Liver (tissue), 7 donors: ENCODE measurements at regions not wholly inside any gene's neighbourhood (a gene's known extent, or its start where the extent isn't known, plus 50 kb on each side); places are given as distances from the start of the nearest gene placed in this dataset.

Source experiments
- DNase-seq: peaks from one replicate; pipeline ENCODE4 v3.0.0-alpha.2; 2017; ENCODE audit warnings: low spot score
- H3K27ac ChIP-seq, 2 donors: one replicate each; pipeline ENCODE4 v1.7.0; 2013; ENCODE audit warnings: inconsistent platforms in 2 of 2, low read length in 2 of 2, control low read depth in 1 of 2, low read depth in 1 of 2, mild to moderate bottlenecking in 1 of 2
- H3K27me3 ChIP-seq, 4 donors: one replicate each; pipeline versions ENCODE4 v1.6.1 to v1.7.0; 2013; ENCODE audit warnings: low read length in 3 of 4, inconsistent platforms in 1 of 4, mild to moderate bottlenecking in 1 of 4, moderate library complexity in 1 of 4; ENCODE audit not compliant: control insufficient read depth in 4 of 4, insufficient read depth in 4 of 4
- H3K36me3 ChIP-seq, 4 donors: one replicate each; pipeline versions ENCODE4 v1.6.1 to v1.7.0; 2013; ENCODE audit warnings: low read length in 3 of 4, mild to moderate bottlenecking in 3 of 4, low read depth in 1 of 4, moderate library complexity in 1 of 4; ENCODE audit not compliant: control insufficient read depth in 4 of 4, insufficient read depth in 3 of 4
- H3K4me1 ChIP-seq, 4 donors: one replicate each; pipeline versions ENCODE4 v1.6.1 to v1.7.0; 2013; ENCODE audit warnings: low read length in 3 of 4, mild to moderate bottlenecking in 3 of 4, moderate library complexity in 1 of 4; ENCODE audit not compliant: control insufficient read depth in 4 of 4, insufficient read depth in 4 of 4
- H3K4me3 ChIP-seq, 3 donors: one replicate each; pipeline versions ENCODE4 v1.6.1 to v1.7.0; 2013; ENCODE audit warnings: low read length in 3 of 3, control low read depth in 1 of 3, low read depth in 1 of 3, mild to moderate bottlenecking in 1 of 3
- H3K9ac ChIP-seq, 2 donors: one replicate each; pipeline ENCODE4 v1.7.0; 2013; ENCODE audit warnings: low read length in 2 of 2, mild to moderate bottlenecking in 2 of 2, moderate library complexity in 2 of 2, control low read depth in 1 of 2, low read depth in 1 of 2
- H3K9me3 ChIP-seq, 4 donors: one replicate each; pipeline versions ENCODE4 v1.6.1 to v1.7.0; 2013; ENCODE audit warnings: low read length in 3 of 4; ENCODE audit not compliant: control insufficient read depth in 4 of 4
- EGR1 ChIP-seq, 2 donors: IDR thresholded peaks; 2 replicates each; pipeline ENCODE4 v1.6.1; 2016 to 2018; ENCODE audit warnings: antibody characterized with exemption in 2 of 2, low read depth in 2 of 2
- FOXA1 ChIP-seq: IDR thresholded peaks from 2 replicates; pipeline ENCODE4 v1.6.1; 2016; ENCODE audit warnings: antibody characterized with exemption
- GABPA ChIP-seq, 2 donors: IDR thresholded peaks in 1 of 2; conservative IDR thresholded peaks in 1 of 2; 2 replicates each; pipeline ENCODE4 v1.6.1; 2016; ENCODE audit warnings: antibody characterized with exemption in 2 of 2, mild to moderate bottlenecking in 1 of 2, moderate library complexity in 1 of 2
- HNF4A ChIP-seq, 2 donors: conservative IDR thresholded peaks; 2 replicates each; pipeline ENCODE4 v1.6.1; 2016; ENCODE audit warnings: antibody characterized with exemption in 2 of 2, mild to moderate bottlenecking in 2 of 2
- HNF4G ChIP-seq: IDR thresholded peaks from 2 replicates; pipeline ENCODE4 v1.6.1; 2016; ENCODE audit warnings: antibody characterized with exemption
- JUND ChIP-seq, 2 donors: IDR thresholded peaks; 2 replicates each; pipeline ENCODE4 v1.6.1; 2016; ENCODE audit warnings: antibody characterized with exemption in 2 of 2
- MAX ChIP-seq: IDR thresholded peaks from 2 replicates; pipeline ENCODE4 v1.6.1; 2016; ENCODE audit warnings: antibody characterized with exemption
- NR2F2 ChIP-seq: IDR thresholded peaks from 2 replicates; pipeline ENCODE4 v1.6.1; 2016; ENCODE audit warnings: antibody characterized with exemption
- RAD21 ChIP-seq, 2 donors: IDR thresholded peaks; 2 replicates each; pipeline ENCODE4 v1.6.1; 2016; ENCODE audit warnings: antibody characterized with exemption in 2 of 2, mild to moderate bottlenecking in 2 of 2
- SP1 ChIP-seq: IDR thresholded peaks from 2 replicates; pipeline ENCODE4 v1.6.1; 2018; ENCODE audit warnings: antibody characterized with exemption, mild to moderate bottlenecking
- TAF1 ChIP-seq: conservative IDR thresholded peaks from 2 replicates; pipeline ENCODE4 v1.6.1; 2016; ENCODE audit warnings: antibody characterized with exemption, mild to moderate bottlenecking
- YY1 ChIP-seq: IDR thresholded peaks from 2 replicates; pipeline ENCODE4 v1.6.1; 2016; ENCODE audit warnings: antibody characterized with exemption, mild to moderate bottlenecking
- WGBS: extraction: QIAGEN DNeasy Blood & Tissue Kit; methylation state at CpG from one replicate; pipeline ENCODE4 v1.1.7; 2013; 5-methylcytosine and 5-hydroxymethylcytosine counted together
- TF ChIP-seq, protein P1 (sequence below): IDR thresholded peaks from 2 replicates; pipeline ENCODE4 v1.6.1; 2016; ENCODE audit warnings: antibody characterized with exemption
- TF ChIP-seq, protein P2 (sequence below): IDR thresholded peaks from 2 replicates; pipeline ENCODE4 v1.6.1; 2016; ENCODE audit warnings: antibody characterized with exemption, mild to moderate bottlenecking
- TF ChIP-seq, protein P3 (sequence below): IDR thresholded peaks from 2 replicates; pipeline ENCODE4 v1.6.1; 2016; ENCODE audit warnings: antibody characterized with exemption
- donor health status: healthy.
- donor health status: healthy.
- donor health status: healthy.
- donor health status: healthy.

- no peaks in the 10 kb centered on the region for H3K9me3 ChIP-seq
- DNase-seq = no peak
- no peak overlapping the region for H3K9ac ChIP-seq
- no peak for TF ChIP-seq GABPA (IDR thresholded peaks at IDR 0.05 in 1 of 2, conservative IDR thresholded peaks at IDR 0.05 in 1 of 2)
- TF ChIP-seq HNF4G = no peak
- no peak for TF ChIP-seq MAX
- TF ChIP-seq NR2F2 = no peak
- TF ChIP-seq, protein P1, sequence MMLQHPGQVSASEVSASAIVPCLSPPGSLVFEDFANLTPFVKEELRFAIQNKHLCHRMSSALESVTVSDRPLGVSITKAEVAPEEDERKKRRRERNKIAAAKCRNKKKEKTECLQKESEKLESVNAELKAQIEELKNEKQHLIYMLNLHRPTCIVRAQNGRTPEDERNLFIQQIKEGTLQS = no peak
- no peak for TF ChIP-seq RAD21 (IDR thresholded peaks at IDR 0.05)
- TF ChIP-seq, protein P2, sequence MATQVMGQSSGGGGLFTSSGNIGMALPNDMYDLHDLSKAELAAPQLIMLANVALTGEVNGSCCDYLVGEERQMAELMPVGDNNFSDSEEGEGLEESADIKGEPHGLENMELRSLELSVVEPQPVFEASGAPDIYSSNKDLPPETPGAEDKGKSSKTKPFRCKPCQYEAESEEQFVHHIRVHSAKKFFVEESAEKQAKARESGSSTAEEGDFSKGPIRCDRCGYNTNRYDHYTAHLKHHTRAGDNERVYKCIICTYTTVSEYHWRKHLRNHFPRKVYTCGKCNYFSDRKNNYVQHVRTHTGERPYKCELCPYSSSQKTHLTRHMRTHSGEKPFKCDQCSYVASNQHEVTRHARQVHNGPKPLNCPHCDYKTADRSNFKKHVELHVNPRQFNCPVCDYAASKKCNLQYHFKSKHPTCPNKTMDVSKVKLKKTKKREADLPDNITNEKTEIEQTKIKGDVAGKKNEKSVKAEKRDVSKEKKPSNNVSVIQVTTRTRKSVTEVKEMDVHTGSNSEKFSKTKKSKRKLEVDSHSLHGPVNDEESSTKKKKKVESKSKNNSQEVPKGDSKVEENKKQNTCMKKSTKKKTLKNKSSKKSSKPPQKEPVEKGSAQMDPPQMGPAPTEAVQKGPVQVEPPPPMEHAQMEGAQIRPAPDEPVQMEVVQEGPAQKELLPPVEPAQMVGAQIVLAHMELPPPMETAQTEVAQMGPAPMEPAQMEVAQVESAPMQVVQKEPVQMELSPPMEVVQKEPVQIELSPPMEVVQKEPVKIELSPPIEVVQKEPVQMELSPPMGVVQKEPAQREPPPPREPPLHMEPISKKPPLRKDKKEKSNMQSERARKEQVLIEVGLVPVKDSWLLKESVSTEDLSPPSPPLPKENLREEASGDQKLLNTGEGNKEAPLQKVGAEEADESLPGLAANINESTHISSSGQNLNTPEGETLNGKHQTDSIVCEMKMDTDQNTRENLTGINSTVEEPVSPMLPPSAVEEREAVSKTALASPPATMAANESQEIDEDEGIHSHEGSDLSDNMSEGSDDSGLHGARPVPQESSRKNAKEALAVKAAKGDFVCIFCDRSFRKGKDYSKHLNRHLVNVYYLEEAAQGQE = no peak
- no peak for TF ChIP-seq SP1
- TF ChIP-seq, protein P3, sequence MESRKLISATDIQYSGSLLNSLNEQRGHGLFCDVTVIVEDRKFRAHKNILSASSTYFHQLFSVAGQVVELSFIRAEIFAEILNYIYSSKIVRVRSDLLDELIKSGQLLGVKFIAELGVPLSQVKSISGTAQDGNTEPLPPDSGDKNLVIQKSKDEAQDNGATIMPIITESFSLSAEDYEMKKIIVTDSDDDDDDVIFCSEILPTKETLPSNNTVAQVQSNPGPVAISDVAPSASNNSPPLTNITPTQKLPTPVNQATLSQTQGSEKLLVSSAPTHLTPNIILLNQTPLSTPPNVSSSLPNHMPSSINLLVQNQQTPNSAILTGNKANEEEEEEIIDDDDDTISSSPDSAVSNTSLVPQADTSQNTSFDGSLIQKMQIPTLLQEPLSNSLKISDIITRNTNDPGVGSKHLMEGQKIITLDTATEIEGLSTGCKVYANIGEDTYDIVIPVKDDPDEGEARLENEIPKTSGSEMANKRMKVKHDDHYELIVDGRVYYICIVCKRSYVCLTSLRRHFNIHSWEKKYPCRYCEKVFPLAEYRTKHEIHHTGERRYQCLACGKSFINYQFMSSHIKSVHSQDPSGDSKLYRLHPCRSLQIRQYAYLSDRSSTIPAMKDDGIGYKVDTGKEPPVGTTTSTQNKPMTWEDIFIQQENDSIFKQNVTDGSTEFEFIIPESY = no peak
- no peak for TF ChIP-seq TAF1
- no peak for TF ChIP-seq YY1
- no peak for TF ChIP-seq JUND (IDR thresholded peaks at IDR 0.05)
- TF ChIP-seq HNF4A (conservative IDR thresholded peaks at IDR 0.05) = no peak
- H3K36me3 ChIP-seq = no peaks in the 10 kb centered on the region
- WGBS = 91% methylated on average over 1 of the region's 1 CpG
- H3K27me3 ChIP-seq = peaks cover 0 to 2% (median 0%) of the 10 kb centered on the region in 4 donors
- no peak overlapping the region for H3K4me3 ChIP-seq
- no peak overlapping the region for H3K27ac ChIP-seq
- no peaks in the 10 kb centered on the region for H3K4me1 ChIP-seq
These were observed 149.8 kb upstream of the ANKRD55 start for GRCh38 chr5:56382896-56383295.

DNA sequence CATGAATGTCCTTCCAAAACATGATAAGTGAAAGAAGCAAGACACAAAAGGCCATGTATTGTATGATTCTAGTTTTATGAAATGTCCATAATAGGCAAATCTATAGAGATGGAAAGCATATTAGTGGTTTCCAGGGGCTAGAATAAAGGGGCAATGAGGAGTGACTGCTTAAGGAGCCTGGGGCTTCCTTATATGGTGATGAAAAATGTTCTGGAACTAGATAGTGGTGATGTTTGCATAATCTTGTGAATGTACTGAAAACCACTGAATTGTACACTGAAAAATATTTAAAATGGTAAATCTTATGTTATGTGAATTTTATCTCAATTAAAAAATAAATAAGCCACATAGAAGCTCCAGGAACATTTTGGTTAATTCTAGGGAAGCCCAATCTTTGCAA lies 144.4 kb upstream of the ANKRD55 start:
- no peak overlapping the region for H3K27ac ChIP-seq
- no peak overlapping the region for H3K4me3 ChIP-seq
- no peak for TF ChIP-seq EGR1 (IDR thresholded peaks at IDR 0.05; ENCODE audit: low read depth in 2 of 2)
- TF ChIP-seq FOXA1 = no peak
- H3K27me3 ChIP-seq = peaks cover 0 to 2% (median 0%) of the 10 kb centered on the region in 4 donors
- no peak overlapping the region for H3K9ac ChIP-seq
- peaks cover 0 to 2% (median 0%) of the 10 kb centered on the region in 4 donors for H3K9me3 ChIP-seq
- H3K36me3 ChIP-seq = no peaks in the 10 kb centered on the region
- DNase-seq = no peak
- no peaks in the 10 kb centered on the region for H3K4me1 ChIP-seq
